Ovary (tissue), 7 donors: ENCODE measurements at regions not wholly inside any gene's neighbourhood (a gene's known extent, or its start where the extent isn't known, plus 50 kb on each side); places are given as distances from the start of the nearest gene placed in this dataset.

ENCODE experiments used
- DNase-seq, 5 donors: peaks; one replicate each; pipeline ENCODE4 v3.0.0-alpha.2; 2019 to 2020
- H3K27ac ChIP-seq, 2 donors: fragments of 200-600 bp; one replicate each; pipeline versions ENCODE4 v1.5.1 to v1.8.0; 2019 to 2022
- H3K27me3 ChIP-seq: fragments of 200-600 bp; one replicate; pipeline ENCODE4 v1.8.0; 2022
- H3K36me3 ChIP-seq: fragments of 200-600 bp; sonication (generic); one replicate; pipeline ENCODE4 v1.5.1; 2019
- H3K4me1 ChIP-seq: one replicate; pipeline ENCODE4 v1.8.1; 2013; ENCODE audit warnings: mild to moderate bottlenecking, moderate library complexity; ENCODE audit not compliant: insufficient read depth
- H3K4me3 ChIP-seq: fragments of 200-600 bp; sonication (generic); one replicate; pipeline ENCODE4 v1.5.1; 2017
- H3K9me3 ChIP-seq, 2 donors: fragments of 200-600 bp in 1 of 2; sonication (generic) in 1 of 2; one replicate each; pipeline versions ENCODE4 v1.5.1 to v1.8.1; 2013 to 2019; ENCODE audit warnings: mild to moderate bottlenecking in 1 of 2, moderate library complexity in 1 of 2
- CTCF ChIP-seq, 3 donors: fragments of 450-650 bp in 2 of 3; fragments of 200-600 bp in 1 of 3; IDR thresholded peaks; one replicate each; pipeline versions ENCODE4 v1.5.1 to v1.8.0; 2016 to 2022; ENCODE audit warnings: antibody characterized with exemption in 3 of 3, mild to moderate bottlenecking in 1 of 3
- EP300 ChIP-seq: sonication (generic); formaldehyde crosslinking; IDR thresholded peaks from one replicate; pipeline ENCODE4 v1.6.1; 2017; ENCODE audit warnings: antibody characterized with exemption
- POLR2A ChIP-seq: fragments of 450-650 bp; IDR thresholded peaks from one replicate; pipeline ENCODE4 v1.6.1; 2017; ENCODE audit warnings: antibody characterized with exemption, mild to moderate bottlenecking, moderate library complexity
- WGBS, 3 donors: extraction: QIAGEN DNeasy Blood & Tissue Kit in 1 of 3; methylation state at CpG; one replicate each; pipeline versions ENCODE4 v1.1.5 to v1.1.7; 2013 to 2017; 5-methylcytosine and 5-hydroxymethylcytosine counted together
- intact Hi-C, 4 donors: fragments of 100-400 bp; cut with DNase I; formaldehyde crosslinking; loops; one replicate each; pipeline versions ENCODE4 v1.11.0 to v1.15.1; 2022 to 2023
- donor health status: DM: no; HTN: no; CAD: no; lungs with moderate emphysema.
- donor health status: DM: no; HTN: no; CAD: no.
- donor health status: Bipolar disorder and iron deficiency.
- donor health status: DM: no; HTN: no; CAD: no.
- donor health status: DM: yes; HTN: yes; CAD: no.

GRCh38 chr3:74121761-74122160, 492.7 kb downstream of the CNTN3 start:
- Histone ChIP-seq H3K9me3 (no peaks in the 10 kb centered on the region), H3K4me1 (peaks cover 2% of the 10 kb centered on the region), H3K27ac (no peak overlapping the region), H3K4me3 (no peak overlapping the region), H3K27me3 (no peaks in the 10 kb centered on the region), H3K36me3 (no peaks in the 10 kb centered on the region)
- no peak for DNase-seq
- TF ChIP-seq EP300 (no peak), POLR2A (no peak), CTCF (IDR thresholded peaks at IDR 0.05) (no peak)
- 18 to 35% (median 29%) methylated on average over 1 of the region's 1 CpG for WGBS, 3 donors
- intact Hi-C loops = no loop called here

- no peaks in the 10 kb centered on the region for H3K27me3 ChIP-seq
- H3K27ac ChIP-seq = no peak overlapping the region
- intact Hi-C loops = no loop called here
- no peaks in the 10 kb centered on the region for H3K9me3 ChIP-seq
- H3K36me3 ChIP-seq = no peaks in the 10 kb centered on the region
- no peaks in the 10 kb centered on the region for H3K4me1 ChIP-seq
- 61 to 75% (median 74%) methylated on average over 1 of the region's 1 CpG for WGBS, 3 donors
- no peak for TF ChIP-seq EP300
- no peak for TF ChIP-seq CTCF (IDR thresholded peaks at IDR 0.05)
- TF ChIP-seq POLR2A = no peak
- H3K4me3 ChIP-seq = no peak overlapping the region
- no peak for DNase-seq
Observed at GRCh38 chr3:74119221-74119620, 494.5 kb upstream of the PDZRN3 start.

- Histone ChIP-seq H3K27me3 (no peaks in the 10 kb centered on the region), H3K27ac (no peak overlapping the region), H3K36me3 (no peaks in the 10 kb centered on the region), H3K4me1 (no peaks in the 10 kb centered on the region), H3K4me3 (no peak overlapping the region), H3K9me3 (no peaks in the 10 kb centered on the region)
- WGBS, 3 donors = 85 to 91% (median 88%) methylated on average over 3 of the region's 3 CpGs
- TF ChIP-seq EP300 (no peak), POLR2A (no peak), CTCF (IDR thresholded peaks at IDR 0.05) (no peak)
- DNase-seq = no peak
- intact Hi-C loops = no loop called here
Observed at GRCh38 chr3:74115906-74116305, 491.2 kb upstream of the PDZRN3 start.

GRCh38 chr3:74107451-74107850, 482.7 kb upstream of the PDZRN3 start:
- intact Hi-C loops = no loop called here
- Histone ChIP-seq H3K9me3 (no peaks in the 10 kb centered on the region), H3K27ac (no peak overlapping the region), H3K4me3 (no peak overlapping the region), H3K27me3 (no peaks in the 10 kb centered on the region), H3K4me1 (no peaks in the 10 kb centered on the region), H3K36me3 (no peaks in the 10 kb centered on the region)
- whole genome bisulfite sequencing, 3 donors = 6 to 28% (median 14%) methylated on average over 2 of the region's 2 CpGs
- TF ChIP-seq EP300 (no peak), CTCF (IDR thresholded peaks at IDR 0.05) (no peak), POLR2A (no peak)
- DNase-seq = no peak

- Histone ChIP-seq H3K27ac (no peak overlapping the region), H3K4me3 (no peak overlapping the region), H3K9me3 (no peaks in the 10 kb centered on the region), H3K27me3 (no peaks in the 10 kb centered on the region), H3K36me3 (no peaks in the 10 kb centered on the region), H3K4me1 (no peaks in the 10 kb centered on the region)
- intact Hi-C loops = no loop called here
- DNase-seq = no peak
- WGBS, 3 donors = 3 to 4% (median 3%) methylated on average over 2 of the region's 2 CpGs
- no peak for TF ChIP-seq CTCF (IDR thresholded peaks at IDR 0.05)
- no peak for TF ChIP-seq EP300
- TF ChIP-seq POLR2A = no peak
Observed at GRCh38 chr3:74106925-74107324, 482.2 kb upstream of the PDZRN3 start.
